Right lobe of liver (tissue), 6 donors: ENCODE measurements at regions not wholly inside any gene's neighbourhood (a gene's known extent, or its start where the extent isn't known, plus 50 kb on each side); places are given as distances from the start of the nearest gene placed in this dataset.

Source experiments
- ATAC-seq, 4 donors: fragments of 200-7000 bp; cut with Tn5 transposase; one replicate each; pipeline ENCODE4 v1.9.1; 2020; ENCODE audit warnings: mild to moderate bottlenecking in 4 of 4, moderate library complexity in 4 of 4
- DNase-seq, 3 donors: peaks; one replicate each; pipeline ENCODE4 v3.0.0-alpha.2; 2020
- H3K27ac ChIP-seq, 3 donors: fragments of 200-600 bp; one replicate each; pipeline ENCODE4 v1.8.0; 2022
- H3K27me3 ChIP-seq, 2 donors: fragments of 200-600 bp; one replicate each; pipeline ENCODE4 v1.8.0; 2022
- H3K36me3 ChIP-seq, 4 donors: fragments of 200-600 bp; sonication (generic) in 1 of 4; one replicate each; pipeline versions ENCODE4 v1.5.1 to v1.8.0; 2017 to 2022; ENCODE audit warnings: control low read depth in 1 of 4
- H3K4me1 ChIP-seq, 4 donors: fragments of 200-600 bp; sonication (generic) in 1 of 4; one replicate each; pipeline versions ENCODE4 v1.5.1 to v1.8.0; 2017 to 2022; ENCODE audit warnings: control low read depth in 1 of 4
- H3K4me3 ChIP-seq, 3 donors: fragments of 200-600 bp; one replicate each; pipeline ENCODE4 v1.8.0; 2022
- H3K9me3 ChIP-seq, 4 donors: fragments of 200-600 bp; sonication (generic) in 1 of 4; one replicate each; pipeline versions ENCODE4 v1.5.1 to v1.8.0; 2017 to 2022; ENCODE audit warnings: control low read depth in 1 of 4
- CTCF ChIP-seq, 4 donors: fragments of 200-600 bp in 3 of 4; fragments of 450-650 bp in 1 of 4; IDR thresholded peaks; one replicate each; pipeline versions ENCODE4 v1.5.1 to v1.8.0; 2016 to 2022; ENCODE audit warnings: antibody characterized with exemption in 4 of 4, mild to moderate bottlenecking in 2 of 4
- POLR2A ChIP-seq: fragments of 450-650 bp; IDR thresholded peaks from one replicate; pipeline ENCODE4 v1.6.1; 2017; ENCODE audit warnings: antibody characterized with exemption, mild to moderate bottlenecking
- WGBS: methylation state at CpG from one replicate; pipeline ENCODE4 v1.1.6; 2018; ENCODE audit warnings: low coverage, low lambda C conversion rate; ENCODE audit not compliant: insufficient coverage; ENCODE audit errors: missing lambda C conversion rate; 5-methylcytosine and 5-hydroxymethylcytosine counted together
- intact Hi-C, 2 donors: fragments of 100-400 bp; cut with DNase I; formaldehyde crosslinking; loops; one replicate each; pipeline versions ENCODE4 v1.11.2 to v1.14.1; 2022
- donor health status: DM: no; HTN: yes; CAD: no.
- donor health status: DM: no; HTN: no; CAD: no.
- donor health status: DM: no; HTN: no; CAD: no.
- donor health status: DM: no; HTN: yes; CAD: no.
- donor health status: DM: no; HTN: yes; CAD: no.

GRCh38 chr9:99294850-99295461 lies 72.9 kb downstream of the SEC61B start:
- H3K36me3 ChIP-seq = no peaks in the 10 kb centered on the region
- DNase-seq (no peak), ATAC-seq (no peak)
- no peak overlapping the region for H3K4me3 ChIP-seq
- intact Hi-C loops = no loop called here
- H3K27me3 ChIP-seq = no peaks in the 10 kb centered on the region
- no peak for TF ChIP-seq CTCF (IDR thresholded peaks at IDR 0.05)
- TF ChIP-seq POLR2A = no peak
- WGBS = 48% methylated on average over 7 of the region's 8 CpGs
- no peaks in the 10 kb centered on the region for H3K9me3 ChIP-seq
- no peak overlapping the region for H3K27ac ChIP-seq
- no peaks in the 10 kb centered on the region for H3K4me1 ChIP-seq

- H3K27me3 ChIP-seq = no peaks in the 10 kb centered on the region
- ATAC-seq (peak in 2 of 4 donors; percentile 25 to 29), DNase-seq (peak in 1 of 3 donors; percentile 21)
- 63% methylated on average over 15 of the region's 38 CpGs for WGBS
- H3K36me3 ChIP-seq = no peaks in the 10 kb centered on the region
- no peak for TF ChIP-seq POLR2A
- H3K27ac ChIP-seq = no peak overlapping the region
- H3K4me3 ChIP-seq = no peak overlapping the region
- H3K9me3 ChIP-seq = no peaks in the 10 kb centered on the region
- intact Hi-C loops = no loop called here
- H3K4me1 ChIP-seq = no peaks in the 10 kb centered on the region
These were observed 74.3 kb downstream of the SEC61B start for GRCh38 chr9:99296291-99296951.

- ATAC-seq = no peak
- no peaks in the 10 kb centered on the region for H3K9me3 ChIP-seq
- no peak overlapping the region for H3K27ac ChIP-seq
- H3K4me3 ChIP-seq = no peak overlapping the region
- 52% methylated on average over 7 of the region's 7 CpGs for WGBS
- no peaks in the 10 kb centered on the region for H3K4me1 ChIP-seq
- DNase-seq = no peak
- intact Hi-C loops = no loop called here
- TF ChIP-seq POLR2A = no peak
- TF ChIP-seq CTCF (IDR thresholded peaks at IDR 0.05) = no peak
- H3K27me3 ChIP-seq = no peaks in the 10 kb centered on the region
- no peaks in the 10 kb centered on the region for H3K36me3 ChIP-seq
These were observed 76.5 kb downstream of the SEC61B start for GRCh38 chr9:99298614-99299013.

GRCh38 chr9:99299211-99300102 lies 77.4 kb downstream of the SEC61B start:
- TF ChIP-seq POLR2A (no peak), CTCF (IDR thresholded peaks at IDR 0.05) (peak; percentile 31 to 43 (median 36))
- no peaks in the 10 kb centered on the region for H3K4me1 ChIP-seq
- no peak for DNase-seq
- 40% methylated on average over 2 of the region's 4 CpGs for WGBS
- no peak overlapping the region for H3K27ac ChIP-seq
- intact Hi-C loops = no loop called here
- ATAC-seq = peak; percentile 74 to 90 (median 78)
- no peak overlapping the region for H3K4me3 ChIP-seq
- no peaks in the 10 kb centered on the region for H3K36me3 ChIP-seq
- no peaks in the 10 kb centered on the region for H3K27me3 ChIP-seq
- H3K9me3 ChIP-seq = no peaks in the 10 kb centered on the region

GRCh38 chr9:99300103-99300439 lies 78.0 kb downstream of the SEC61B start:
- TF ChIP-seq POLR2A = no peak
- TF ChIP-seq CTCF (IDR thresholded peaks at IDR 0.05) = no peak
- intact Hi-C loops = no loop called here
- no peaks in the 10 kb centered on the region for H3K27me3 ChIP-seq
- DNase-seq (no peak), ATAC-seq (peak in 1 of 4 donors; percentile 7)
- no peak overlapping the region for H3K4me3 ChIP-seq
- H3K36me3 ChIP-seq = no peaks in the 10 kb centered on the region
- 0% methylated on average over 1 of the region's 1 CpG for WGBS
- H3K9me3 ChIP-seq = no peaks in the 10 kb centered on the region
- H3K27ac ChIP-seq = no peak overlapping the region
- no peaks in the 10 kb centered on the region for H3K4me1 ChIP-seq
